Psoas muscle (tissue), 7 donors: ENCODE measurements at regions not wholly inside any gene's neighbourhood (a gene's known extent, or its start where the extent isn't known, plus 50 kb on each side); places are given as distances from the start of the nearest gene placed in this dataset.

Experiments
- ATAC-seq, 4 donors: fragments of 200-7000 bp; cut with Tn5 transposase; one replicate each; pipeline ENCODE4 v1.9.1; 2020; ENCODE audit warnings: moderate library complexity in 3 of 4, mild to moderate bottlenecking in 2 of 4
- DNase-seq, 2 donors: peaks; one replicate each; pipeline ENCODE4 v3.0.0-alpha.2; 2020
- H3K27ac ChIP-seq: fragments of 200-600 bp; one replicate; pipeline ENCODE4 v1.8.0; 2022
- H3K27me3 ChIP-seq, 3 donors: fragments of 200-600 bp in 1 of 3; one replicate each; pipeline versions ENCODE4 v1.6.1 to v1.8.0; 2013 to 2022; ENCODE audit warnings: low read length in 2 of 3, mild to moderate bottlenecking in 2 of 3, moderate library complexity in 1 of 3; ENCODE audit not compliant: insufficient read depth in 3 of 3
- H3K36me3 ChIP-seq, 2 donors: fragments of 200-600 bp in 1 of 2; one replicate each; pipeline versions ENCODE4 v1.6.1 to v1.8.0; 2013 to 2022; ENCODE audit warnings: low read depth in 1 of 2, mild to moderate bottlenecking in 1 of 2, moderate library complexity in 1 of 2; ENCODE audit not compliant: insufficient read depth in 1 of 2
- H3K4me1 ChIP-seq: fragments of 200-600 bp; one replicate; pipeline ENCODE4 v1.8.0; 2022
- H3K4me3 ChIP-seq: fragments of 200-600 bp; one replicate; pipeline ENCODE4 v1.8.0; 2022; ENCODE audit warnings: mild to moderate bottlenecking
- H3K9me3 ChIP-seq: fragments of 200-600 bp; one replicate; pipeline ENCODE4 v1.8.0; 2022
- CTCF ChIP-seq: fragments of 200-600 bp; IDR thresholded peaks from one replicate; pipeline ENCODE4 v1.8.0; 2022; ENCODE audit warnings: antibody characterized with exemption
- WGBS, 3 donors: extraction: QIAGEN DNeasy Blood & Tissue Kit; methylation state at CpG; one replicate each; pipeline versions ENCODE4 v1.1.6 to v1.1.7; 2013; 5-methylcytosine and 5-hydroxymethylcytosine counted together
- intact Hi-C, 2 donors: fragments of 100-400 bp; cut with DNase I; formaldehyde crosslinking; loops; one replicate each; pipeline versions ENCODE4 v1.11.0 to v1.14.2; 2022
- donor health status: healthy with polysubstance abuse.
- donor health status: DM: no; HTN: no; CAD: no; lungs with moderate emphysema.
- donor health status: Bipolar disorder and iron deficiency.
- donor health status: healthy.
- donor health status: DM: yes; HTN: yes; CAD: no.
- donor health status: DM: no; HTN: no; CAD: no.
- donor health status: DM: yes; HTN: yes; CAD: no.

- ATAC-seq (no peak), DNase-seq (no peak)
- 79 to 82% (median 81%) methylated on average over 6 of the region's 6 CpGs for WGBS, 3 donors
- H3K9me3 ChIP-seq: no peaks in the 10 kb centered on the region
- H3K27ac ChIP-seq: no peak overlapping the region
- intact Hi-C loops: no loop called here
- no peak overlapping the region for H3K4me3 ChIP-seq
- H3K4me1 ChIP-seq: no peaks in the 10 kb centered on the region
- no peaks in the 10 kb centered on the region for H3K36me3 ChIP-seq
- TF ChIP-seq CTCF: no peak
- H3K27me3 ChIP-seq: no peaks in the 10 kb centered on the region
Observed at GRCh38 chr13:68261105-68261504, 1031.0 kb upstream of the PCDH9 start.

GRCh38 chr13:68257111-68257842 lies 1027.1 kb upstream of the PCDH9 start:
- H3K36me3 ChIP-seq: no peaks in the 10 kb centered on the region
- TF ChIP-seq CTCF: no peak
- no peak for ATAC-seq
- no peaks in the 10 kb centered on the region for H3K4me1 ChIP-seq
- no peak overlapping the region for H3K27ac ChIP-seq
- no peaks in the 10 kb centered on the region for H3K9me3 ChIP-seq
- intact Hi-C loops: no loop called here
- no peak overlapping the region for H3K4me3 ChIP-seq
- 83 to 85% (median 84%) methylated on average over 15 of the region's 15 CpGs for WGBS, 3 donors
- DNase-seq: no peak
- H3K27me3 ChIP-seq: no peaks in the 10 kb centered on the region

GRCh38 chr13:68254151-68254550 lies 1024.0 kb upstream of the PCDH9 start:
- ATAC-seq (no peak), DNase-seq (no peak)
- H3K4me1 ChIP-seq: no peaks in the 10 kb centered on the region
- TF ChIP-seq CTCF: no peak
- no peak overlapping the region for H3K27ac ChIP-seq
- no peaks in the 10 kb centered on the region for H3K27me3 ChIP-seq
- intact Hi-C loops: no loop called here
- no peaks in the 10 kb centered on the region for H3K36me3 ChIP-seq
- no peaks in the 10 kb centered on the region for H3K9me3 ChIP-seq
- WGBS, 3 donors: 60 to 68% (median 65%) methylated on average over 4 of the region's 4 CpGs
- H3K4me3 ChIP-seq: no peak overlapping the region

- no peaks in the 10 kb centered on the region for H3K9me3 ChIP-seq
- DNase-seq: no peak
- ATAC-seq: no peak
- intact Hi-C loops: no loop called here
- TF ChIP-seq CTCF: no peak
- no peaks in the 10 kb centered on the region for H3K36me3 ChIP-seq
- H3K27ac ChIP-seq: no peak overlapping the region
- no peaks in the 10 kb centered on the region for H3K27me3 ChIP-seq
- H3K4me1 ChIP-seq: no peaks in the 10 kb centered on the region
- H3K4me3 ChIP-seq: no peak overlapping the region
Observed at GRCh38 chr13:68234274-68234673, 1004.1 kb upstream of the PCDH9 start.
